ENCODE measurements at regions not wholly inside any gene's neighbourhood (a gene's known extent, or its start where the extent isn't known, plus 50 kb on each side); places are given as distances from the start of the nearest gene placed in this dataset.

DNA sequence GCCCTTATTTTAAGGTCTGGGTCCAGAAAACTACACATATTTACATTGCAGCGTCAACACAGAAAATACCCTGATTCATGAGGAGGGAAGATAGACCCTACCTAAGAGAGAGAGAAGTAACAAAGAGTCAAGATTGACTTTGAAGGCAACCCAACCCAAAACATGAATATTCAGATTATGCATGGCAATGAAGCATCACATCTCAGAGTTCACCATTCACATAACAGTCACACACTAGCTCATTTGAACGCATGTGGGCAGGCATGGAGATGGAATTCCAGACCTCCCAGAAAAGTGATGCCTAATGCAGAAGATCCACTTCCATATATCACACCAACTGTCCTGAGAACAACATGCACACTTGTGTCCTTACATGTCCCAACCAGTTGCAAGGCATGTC, 190.1 kb upstream of the ITGA1 start:
- TF ChIP-seq CEBPB (IDR thresholded peaks at IDR 0.05) (no peak), CREB1 (IDR thresholded peaks at IDR 0.05; ENCODE audit: low read depth) (no peak), FOXM1 (IDR thresholded peaks at IDR 0.05; ENCODE audit: borderline replicate concordance, low read depth) (no peak), EP300 (IDR thresholded peaks at IDR 0.05; ENCODE audit: borderline replicate concordance) (no peak), YY1 (IDR thresholded peaks at IDR 0.05; ENCODE audit: low read depth) (no peak), TCF12 (IDR thresholded peaks at IDR 0.05; ENCODE audit: low read depth) (no peak), TAF1 (IDR thresholded peaks at IDR 0.05; ENCODE audit: low read depth) (no peak)
- TF ChIP-seq, protein P1, sequence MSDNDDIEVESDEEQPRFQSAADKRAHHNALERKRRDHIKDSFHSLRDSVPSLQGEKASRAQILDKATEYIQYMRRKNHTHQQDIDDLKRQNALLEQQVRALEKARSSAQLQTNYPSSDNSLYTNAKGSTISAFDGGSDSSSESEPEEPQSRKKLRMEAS (IDR thresholded peaks at IDR 0.05): no peak
- TF ChIP-seq, protein P2, sequence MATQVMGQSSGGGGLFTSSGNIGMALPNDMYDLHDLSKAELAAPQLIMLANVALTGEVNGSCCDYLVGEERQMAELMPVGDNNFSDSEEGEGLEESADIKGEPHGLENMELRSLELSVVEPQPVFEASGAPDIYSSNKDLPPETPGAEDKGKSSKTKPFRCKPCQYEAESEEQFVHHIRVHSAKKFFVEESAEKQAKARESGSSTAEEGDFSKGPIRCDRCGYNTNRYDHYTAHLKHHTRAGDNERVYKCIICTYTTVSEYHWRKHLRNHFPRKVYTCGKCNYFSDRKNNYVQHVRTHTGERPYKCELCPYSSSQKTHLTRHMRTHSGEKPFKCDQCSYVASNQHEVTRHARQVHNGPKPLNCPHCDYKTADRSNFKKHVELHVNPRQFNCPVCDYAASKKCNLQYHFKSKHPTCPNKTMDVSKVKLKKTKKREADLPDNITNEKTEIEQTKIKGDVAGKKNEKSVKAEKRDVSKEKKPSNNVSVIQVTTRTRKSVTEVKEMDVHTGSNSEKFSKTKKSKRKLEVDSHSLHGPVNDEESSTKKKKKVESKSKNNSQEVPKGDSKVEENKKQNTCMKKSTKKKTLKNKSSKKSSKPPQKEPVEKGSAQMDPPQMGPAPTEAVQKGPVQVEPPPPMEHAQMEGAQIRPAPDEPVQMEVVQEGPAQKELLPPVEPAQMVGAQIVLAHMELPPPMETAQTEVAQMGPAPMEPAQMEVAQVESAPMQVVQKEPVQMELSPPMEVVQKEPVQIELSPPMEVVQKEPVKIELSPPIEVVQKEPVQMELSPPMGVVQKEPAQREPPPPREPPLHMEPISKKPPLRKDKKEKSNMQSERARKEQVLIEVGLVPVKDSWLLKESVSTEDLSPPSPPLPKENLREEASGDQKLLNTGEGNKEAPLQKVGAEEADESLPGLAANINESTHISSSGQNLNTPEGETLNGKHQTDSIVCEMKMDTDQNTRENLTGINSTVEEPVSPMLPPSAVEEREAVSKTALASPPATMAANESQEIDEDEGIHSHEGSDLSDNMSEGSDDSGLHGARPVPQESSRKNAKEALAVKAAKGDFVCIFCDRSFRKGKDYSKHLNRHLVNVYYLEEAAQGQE (IDR thresholded peaks at IDR 0.05; ENCODE audit: low read depth): no peak
- TF ChIP-seq, protein P3, sequence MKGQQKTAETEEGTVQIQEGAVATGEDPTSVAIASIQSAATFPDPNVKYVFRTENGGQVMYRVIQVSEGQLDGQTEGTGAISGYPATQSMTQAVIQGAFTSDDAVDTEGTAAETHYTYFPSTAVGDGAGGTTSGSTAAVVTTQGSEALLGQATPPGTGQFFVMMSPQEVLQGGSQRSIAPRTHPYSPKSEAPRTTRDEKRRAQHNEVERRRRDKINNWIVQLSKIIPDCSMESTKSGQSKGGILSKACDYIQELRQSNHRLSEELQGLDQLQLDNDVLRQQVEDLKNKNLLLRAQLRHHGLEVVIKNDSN (IDR thresholded peaks at IDR 0.05): no peak

Data from Ishikawa (cell line).